ENCODE measurements at regions not wholly inside any gene's neighbourhood (a gene's known extent, or its start where the extent isn't known, plus 50 kb on each side); places are given as distances from the start of the nearest gene placed in this dataset.

DNA sequence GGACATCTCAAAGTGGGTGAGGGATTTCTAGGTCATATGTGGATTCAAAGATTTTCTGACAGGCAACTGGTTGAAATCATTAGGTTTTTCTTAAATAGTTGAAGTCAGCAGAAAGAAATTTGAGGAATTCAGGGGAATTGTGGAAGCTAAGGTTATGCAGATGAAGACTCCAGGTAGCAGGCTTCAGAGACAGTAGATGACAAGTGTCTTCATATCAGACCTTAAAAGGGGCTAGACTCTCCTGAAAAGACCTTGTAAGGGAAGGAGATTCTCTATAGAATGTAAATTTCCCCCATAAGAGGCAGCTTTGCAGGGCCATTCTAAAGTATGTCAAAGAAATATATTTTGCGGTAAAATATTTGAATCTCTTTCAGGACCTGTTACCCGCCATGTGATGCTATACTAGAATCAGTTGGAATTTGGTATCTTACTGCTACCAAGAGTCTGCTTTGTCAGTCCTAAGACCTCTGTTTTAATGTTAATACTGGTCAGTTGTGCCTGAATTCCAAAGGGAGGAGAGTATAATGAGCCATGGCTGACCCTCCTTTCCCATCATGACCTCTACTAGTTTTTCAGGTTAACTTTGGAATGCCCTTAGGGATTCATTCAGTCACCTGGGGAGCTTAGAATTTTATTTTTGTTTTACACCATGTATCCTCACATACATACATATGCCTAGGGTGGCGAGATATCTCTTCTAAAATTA, 1115.5 kb upstream of the SLC10A2 start:
- Histone ChIP-seq H3K36me3 (no peaks in the 10 kb centered on the region), H3K4me1 (no peaks in the 10 kb centered on the region), H3K4me3 (no peak overlapping the region), H3K27ac (no peak overlapping the region), H3K9me3 (peaks cover 0 to 5% (median 0%) of the 10 kb centered on the region in 3 donors), H3K27me3 (no peaks in the 10 kb centered on the region)
- WGBS, 2 donors (ENCODE audit: low coverage in 1 of 2): 76 to 90% methylated on average over 2 to 3 of the region's 3 CpGs
- TF ChIP-seq POLR2A (IDR thresholded peaks at IDR 0.05) (no peak), POLR2AphosphoS5 (IDR thresholded peaks at IDR 0.05) (no peak), EP300 (IDR thresholded peaks at IDR 0.05) (no peak)
- TF ChIP-seq, protein P1, sequence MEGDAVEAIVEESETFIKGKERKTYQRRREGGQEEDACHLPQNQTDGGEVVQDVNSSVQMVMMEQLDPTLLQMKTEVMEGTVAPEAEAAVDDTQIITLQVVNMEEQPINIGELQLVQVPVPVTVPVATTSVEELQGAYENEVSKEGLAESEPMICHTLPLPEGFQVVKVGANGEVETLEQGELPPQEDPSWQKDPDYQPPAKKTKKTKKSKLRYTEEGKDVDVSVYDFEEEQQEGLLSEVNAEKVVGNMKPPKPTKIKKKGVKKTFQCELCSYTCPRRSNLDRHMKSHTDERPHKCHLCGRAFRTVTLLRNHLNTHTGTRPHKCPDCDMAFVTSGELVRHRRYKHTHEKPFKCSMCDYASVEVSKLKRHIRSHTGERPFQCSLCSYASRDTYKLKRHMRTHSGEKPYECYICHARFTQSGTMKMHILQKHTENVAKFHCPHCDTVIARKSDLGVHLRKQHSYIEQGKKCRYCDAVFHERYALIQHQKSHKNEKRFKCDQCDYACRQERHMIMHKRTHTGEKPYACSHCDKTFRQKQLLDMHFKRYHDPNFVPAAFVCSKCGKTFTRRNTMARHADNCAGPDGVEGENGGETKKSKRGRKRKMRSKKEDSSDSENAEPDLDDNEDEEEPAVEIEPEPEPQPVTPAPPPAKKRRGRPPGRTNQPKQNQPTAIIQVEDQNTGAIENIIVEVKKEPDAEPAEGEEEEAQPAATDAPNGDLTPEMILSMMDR (IDR thresholded peaks at IDR 0.05): no peak
- ATAC-seq: no peak

DNA sequence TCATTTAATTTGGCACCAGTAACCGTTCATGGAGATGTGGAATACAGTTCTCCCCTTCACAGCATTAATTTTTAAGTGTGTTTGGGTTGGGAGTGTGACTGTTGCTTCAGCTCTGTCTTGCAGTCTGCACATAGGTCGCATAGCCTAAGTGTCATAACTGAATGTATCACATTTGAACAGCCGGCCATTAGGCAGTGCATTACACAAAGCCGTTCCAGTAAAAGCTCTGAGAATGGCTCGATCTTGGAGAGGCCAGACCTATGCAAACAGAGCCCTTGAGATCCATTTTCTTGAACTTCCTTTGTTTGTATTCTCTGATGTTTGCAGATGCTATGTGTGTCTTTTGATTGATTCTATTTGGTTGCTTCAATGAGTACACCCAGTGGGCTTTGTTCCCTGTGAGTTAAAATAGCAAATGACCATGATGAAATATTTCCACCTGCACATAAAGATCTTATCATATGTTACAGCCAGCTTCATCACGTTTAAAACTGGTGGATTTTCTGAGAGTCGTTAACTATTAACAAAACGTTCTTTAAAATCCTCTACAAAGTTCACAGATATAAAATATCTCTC, 1104.9 kb upstream of the SLC10A2 start:
- H3K4me3 ChIP-seq: no peak overlapping the region
- no peak for ATAC-seq
- H3K27me3 ChIP-seq: no peaks in the 10 kb centered on the region
- TF ChIP-seq EP300 (IDR thresholded peaks at IDR 0.05): no peak
- TF ChIP-seq POLR2AphosphoS5 (IDR thresholded peaks at IDR 0.05): no peak
- TF ChIP-seq, protein P1 (IDR thresholded peaks at IDR 0.05): no peak
- no peak for TF ChIP-seq POLR2A (IDR thresholded peaks at IDR 0.05)
- no peaks in the 10 kb centered on the region for H3K9me3 ChIP-seq
- 53 to 60% methylated on average over 6 to 8 of the region's 8 CpGs for WGBS, 2 donors (ENCODE audit: low coverage in 1 of 2)
- no peaks in the 10 kb centered on the region for H3K4me1 ChIP-seq
- no peak overlapping the region for H3K27ac ChIP-seq
- no peaks in the 10 kb centered on the region for H3K36me3 ChIP-seq

DNA sequence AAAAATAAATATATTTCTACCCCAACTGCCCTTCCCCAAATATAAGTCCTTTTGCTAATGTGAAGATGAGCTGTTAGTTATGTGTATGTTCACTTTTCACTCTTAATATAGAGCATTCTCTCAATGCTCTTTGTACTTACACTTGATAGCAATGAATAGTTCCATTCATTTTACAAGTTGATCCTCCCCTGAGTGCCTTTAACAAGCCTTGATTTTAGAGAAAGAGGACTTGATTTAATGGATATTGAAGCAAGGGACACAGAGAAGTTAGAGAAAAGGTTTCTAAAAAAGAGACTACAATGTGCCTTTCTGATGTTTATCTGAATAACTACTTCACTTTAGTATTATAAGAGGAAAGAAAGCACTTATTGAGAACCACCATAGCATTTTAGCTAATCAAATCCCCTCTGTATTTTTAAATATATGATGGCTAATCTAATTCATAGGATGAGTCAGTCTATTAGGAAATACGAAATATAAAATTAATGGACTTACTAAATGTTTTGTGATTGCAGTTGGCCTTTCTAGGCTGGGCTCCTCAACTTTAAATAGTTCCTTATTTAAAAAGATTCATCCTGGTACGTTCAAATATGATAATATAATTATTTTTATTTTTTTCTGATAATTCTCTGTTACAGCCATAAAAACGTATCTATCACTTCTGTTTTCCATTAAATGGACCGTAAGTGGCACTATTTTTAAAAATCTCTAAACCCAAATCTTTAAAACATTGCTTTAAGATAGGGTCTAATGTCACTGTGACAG, 1097.8 kb upstream of the SLC10A2 start:
- Histone ChIP-seq H3K9me3 (no peaks in the 10 kb centered on the region), H3K36me3 (no peaks in the 10 kb centered on the region), H3K4me1 (no peaks in the 10 kb centered on the region), H3K27me3 (no peaks in the 10 kb centered on the region), H3K27ac (no peak overlapping the region), H3K4me3 (no peak overlapping the region)
- 68 to 73% methylated on average over 4 of the region's 4 CpGs for WGBS, 2 donors (ENCODE audit: low coverage in 1 of 2)
- TF ChIP-seq POLR2AphosphoS5 (IDR thresholded peaks at IDR 0.05) (no peak), EP300 (IDR thresholded peaks at IDR 0.05) (no peak), POLR2A (IDR thresholded peaks at IDR 0.05) (no peak)
- TF ChIP-seq, protein P1 (IDR thresholded peaks at IDR 0.05): no peak
- no peak for ATAC-seq

DNA sequence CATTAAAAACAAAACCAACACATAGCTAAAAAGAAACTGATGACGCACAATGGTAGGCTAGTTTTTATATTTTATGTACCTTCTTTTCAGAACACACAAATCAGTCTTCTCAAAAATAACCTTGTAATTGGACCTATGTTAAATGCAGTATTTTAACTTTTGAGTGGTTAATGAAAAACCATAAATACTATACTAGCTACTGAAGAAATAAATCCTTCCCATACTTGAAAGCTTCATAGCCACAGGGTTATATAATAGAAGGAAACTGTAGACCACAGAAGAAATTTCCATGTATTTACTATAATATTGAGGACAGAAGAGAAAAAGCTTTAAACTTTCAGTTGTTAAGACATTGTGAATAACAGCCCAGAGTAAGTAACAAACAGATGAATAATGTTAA, 1094.3 kb upstream of the SLC10A2 start:
- no peak overlapping the region for H3K4me3 ChIP-seq
- WGBS, 2 donors (ENCODE audit: low coverage in 1 of 2): 90 to 100% methylated on average over 1 of the region's 1 CpG
- H3K27me3 ChIP-seq: no peaks in the 10 kb centered on the region
- no peak for ATAC-seq
- TF ChIP-seq, protein P1 (IDR thresholded peaks at IDR 0.05): no peak
- no peak for TF ChIP-seq EP300 (IDR thresholded peaks at IDR 0.05)
- TF ChIP-seq POLR2AphosphoS5 (IDR thresholded peaks at IDR 0.05): no peak
- no peak for TF ChIP-seq POLR2A (IDR thresholded peaks at IDR 0.05)
- no peaks in the 10 kb centered on the region for H3K9me3 ChIP-seq
- no peaks in the 10 kb centered on the region for H3K36me3 ChIP-seq
- H3K4me1 ChIP-seq: no peaks in the 10 kb centered on the region
- no peak overlapping the region for H3K27ac ChIP-seq

All from gastroesophageal sphincter (tissue), 4 donors.